ENCODE measurements at regions not wholly inside any gene's neighbourhood (a gene's known extent, or its start where the extent isn't known, plus 50 kb on each side); places are given as distances from the start of the nearest gene placed in this dataset.

DNA sequence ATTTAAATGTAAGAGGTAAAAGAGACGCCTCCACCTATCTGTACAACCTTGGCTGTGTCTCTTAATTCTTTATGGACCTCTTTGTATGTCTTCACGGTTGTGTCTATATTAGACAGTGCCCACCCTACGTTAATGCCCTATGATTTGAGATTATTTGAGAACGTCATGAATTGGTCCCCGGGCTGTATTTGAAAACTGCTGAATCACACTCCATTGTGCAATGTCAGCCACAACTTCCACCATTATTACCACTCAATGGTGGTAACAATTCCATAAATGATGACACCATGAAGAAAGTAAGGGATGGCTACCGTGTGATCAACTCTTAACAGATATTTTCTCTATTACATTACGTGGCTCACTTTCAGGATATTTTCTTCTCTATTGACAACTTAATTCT, 182.4 kb upstream of the RBFOX1 start:
- H3K36me3 ChIP-seq (ENCODE audit: low read length) = no peaks in the 10 kb centered on the region
- no peaks in the 10 kb centered on the region for H3K9me2 ChIP-seq (replicated peaks; ENCODE audit: insufficient read depth, low read length)
- H3K79me2 ChIP-seq (ENCODE audit: insufficient read depth, low read length) = no peaks in the 10 kb centered on the region
- no peak overlapping the region for H3K4me3 ChIP-seq (ENCODE audit: insufficient read depth, low read length, poor library complexity, severe bottlenecking)
- H3K27ac ChIP-seq (ENCODE audit: low read depth, low read length) = no peak overlapping the region
- no peak overlapping the region for H3K9ac ChIP-seq (ENCODE audit: low read length)
- no peaks in the 10 kb centered on the region for H3K9me3 ChIP-seq (ENCODE audit: insufficient read depth, low read length)
- no peaks in the 10 kb centered on the region for H3K27me3 ChIP-seq (ENCODE audit: low read length)
- no peaks in the 10 kb centered on the region for H4K20me1 ChIP-seq (ENCODE audit: low read depth, low read length)
- no peaks in the 10 kb centered on the region for H3F3A ChIP-seq (ENCODE audit: insufficient read depth)
- TF ChIP-seq EZH2phosphoT487 (conservative IDR thresholded peaks at IDR 0.05; ENCODE audit: low read length) = no peak
- TF ChIP-seq, protein P1, sequence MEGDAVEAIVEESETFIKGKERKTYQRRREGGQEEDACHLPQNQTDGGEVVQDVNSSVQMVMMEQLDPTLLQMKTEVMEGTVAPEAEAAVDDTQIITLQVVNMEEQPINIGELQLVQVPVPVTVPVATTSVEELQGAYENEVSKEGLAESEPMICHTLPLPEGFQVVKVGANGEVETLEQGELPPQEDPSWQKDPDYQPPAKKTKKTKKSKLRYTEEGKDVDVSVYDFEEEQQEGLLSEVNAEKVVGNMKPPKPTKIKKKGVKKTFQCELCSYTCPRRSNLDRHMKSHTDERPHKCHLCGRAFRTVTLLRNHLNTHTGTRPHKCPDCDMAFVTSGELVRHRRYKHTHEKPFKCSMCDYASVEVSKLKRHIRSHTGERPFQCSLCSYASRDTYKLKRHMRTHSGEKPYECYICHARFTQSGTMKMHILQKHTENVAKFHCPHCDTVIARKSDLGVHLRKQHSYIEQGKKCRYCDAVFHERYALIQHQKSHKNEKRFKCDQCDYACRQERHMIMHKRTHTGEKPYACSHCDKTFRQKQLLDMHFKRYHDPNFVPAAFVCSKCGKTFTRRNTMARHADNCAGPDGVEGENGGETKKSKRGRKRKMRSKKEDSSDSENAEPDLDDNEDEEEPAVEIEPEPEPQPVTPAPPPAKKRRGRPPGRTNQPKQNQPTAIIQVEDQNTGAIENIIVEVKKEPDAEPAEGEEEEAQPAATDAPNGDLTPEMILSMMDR (IDR thresholded peaks at IDR 0.05; ENCODE audit: insufficient read depth, low read length, poor library complexity, severe bottlenecking) = no peak
- H3K4me2 ChIP-seq (ENCODE audit: low read depth, low read length, poor library complexity, severe bottlenecking) = no peak overlapping the region
- H2AFZ ChIP-seq (ENCODE audit: low read depth, low read length, severe bottlenecking) = no peak overlapping the region

DNA sequence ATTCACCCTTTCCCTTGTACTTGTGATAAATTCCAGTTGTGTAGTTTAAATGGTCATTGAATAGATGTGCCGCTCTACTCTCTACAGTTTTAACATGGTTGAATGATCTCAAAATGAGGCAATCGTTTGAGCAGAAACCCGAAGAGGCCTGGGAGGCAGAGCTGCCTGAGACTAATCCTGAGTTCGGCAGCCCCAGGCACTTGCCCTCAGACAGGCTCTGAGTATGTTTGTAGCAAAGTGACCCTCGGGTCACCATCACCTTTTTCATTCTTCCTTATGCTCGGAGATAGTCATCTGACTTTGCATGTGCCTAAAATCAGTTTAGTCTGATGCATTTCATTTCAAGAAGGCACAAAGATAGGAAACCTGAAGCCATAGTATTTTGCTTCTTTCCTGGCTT, 184.0 kb upstream of the RBFOX1 start:
- H3K9me2 ChIP-seq (replicated peaks; ENCODE audit: insufficient read depth, low read length) = no peaks in the 10 kb centered on the region
- no peak overlapping the region for H3K4me3 ChIP-seq (ENCODE audit: insufficient read depth, low read length, poor library complexity, severe bottlenecking)

DNA sequence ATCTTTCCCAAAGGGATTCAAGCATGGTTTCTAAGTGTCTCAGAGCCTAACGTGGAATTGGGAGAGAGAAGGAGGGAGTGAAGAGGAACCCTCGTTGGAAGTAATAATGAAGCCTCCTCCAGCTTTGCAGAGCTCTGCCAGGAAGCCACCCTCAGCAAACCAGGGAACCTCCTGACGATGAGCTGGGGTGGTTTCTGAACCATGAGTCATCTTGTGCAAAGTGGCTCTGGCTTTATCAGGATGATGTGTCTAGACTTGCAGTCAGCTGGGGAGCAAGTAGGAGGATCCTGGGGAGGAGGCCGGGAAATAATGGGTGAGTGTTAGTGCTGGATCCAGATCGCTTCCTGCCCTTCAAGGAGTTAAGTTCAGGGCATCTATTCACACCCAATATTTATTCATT, 191.7 kb upstream of the RBFOX1 start:
- TF ChIP-seq, protein P1 (IDR thresholded peaks at IDR 0.05; ENCODE audit: insufficient read depth, low read length, poor library complexity, severe bottlenecking) = no peak
- TF ChIP-seq EZH2phosphoT487 (conservative IDR thresholded peaks at IDR 0.05; ENCODE audit: low read length) = no peak
- Histone ChIP-seq H3K4me3 (ENCODE audit: insufficient read depth, low read length, poor library complexity, severe bottlenecking) (no peak overlapping the region), H3K27me3 (ENCODE audit: low read length) (no peaks in the 10 kb centered on the region)

More for the DNA sequence above, 184.0 kb upstream of the RBFOX1 start:
- no peaks in the 10 kb centered on the region for H3K79me2 ChIP-seq (ENCODE audit: insufficient read depth, low read length)
- H3F3A ChIP-seq (ENCODE audit: insufficient read depth) = no peaks in the 10 kb centered on the region
- no peak overlapping the region for H3K4me2 ChIP-seq (ENCODE audit: low read depth, low read length, poor library complexity, severe bottlenecking)
- no peaks in the 10 kb centered on the region for H3K27me3 ChIP-seq (ENCODE audit: low read length)
- no peak overlapping the region for H3K9ac ChIP-seq (ENCODE audit: low read length)
- no peak overlapping the region for H3K27ac ChIP-seq (ENCODE audit: low read depth, low read length)
- no peaks in the 10 kb centered on the region for H3K36me3 ChIP-seq (ENCODE audit: low read length)
- H4K20me1 ChIP-seq (ENCODE audit: low read depth, low read length) = no peaks in the 10 kb centered on the region
- no peak for TF ChIP-seq EZH2phosphoT487 (conservative IDR thresholded peaks at IDR 0.05; ENCODE audit: low read length)
- TF ChIP-seq, protein P1 (IDR thresholded peaks at IDR 0.05; ENCODE audit: insufficient read depth, low read length, poor library complexity, severe bottlenecking) = no peak
- no peak overlapping the region for H2AFZ ChIP-seq (ENCODE audit: low read depth, low read length, severe bottlenecking)
- H3K9me3 ChIP-seq (ENCODE audit: insufficient read depth, low read length) = no peaks in the 10 kb centered on the region

More for the DNA sequence above, 191.7 kb upstream of the RBFOX1 start:
- Histone ChIP-seq H2AFZ (ENCODE audit: low read depth, low read length, severe bottlenecking) (no peak overlapping the region), H3K9me3 (ENCODE audit: insufficient read depth, low read length) (no peaks in the 10 kb centered on the region), H3K79me2 (ENCODE audit: insufficient read depth, low read length) (no peaks in the 10 kb centered on the region), H3K36me3 (ENCODE audit: low read length) (no peaks in the 10 kb centered on the region), H3K4me2 (ENCODE audit: low read depth, low read length, poor library complexity, severe bottlenecking) (no peak overlapping the region), H3F3A (ENCODE audit: insufficient read depth) (no peaks in the 10 kb centered on the region), H3K9me2 (replicated peaks; ENCODE audit: insufficient read depth, low read length) (no peaks in the 10 kb centered on the region), H3K27ac (ENCODE audit: low read depth, low read length) (no peak overlapping the region), H3K9ac (ENCODE audit: low read length) (no peak overlapping the region), H4K20me1 (ENCODE audit: low read depth, low read length) (no peaks in the 10 kb centered on the region)

Data from SU-DHL-6 (cell line).